ENCODE measurements at regions not wholly inside any gene's neighbourhood (a gene's known extent, or its start where the extent isn't known, plus 50 kb on each side); places are given as distances from the start of the nearest gene placed in this dataset.
"Not testable (repeated sequence)": the region's sequence is repeated elsewhere in the genome, so short reads cannot be mapped to it uniquely, and the experiment has no call there.

DNA sequence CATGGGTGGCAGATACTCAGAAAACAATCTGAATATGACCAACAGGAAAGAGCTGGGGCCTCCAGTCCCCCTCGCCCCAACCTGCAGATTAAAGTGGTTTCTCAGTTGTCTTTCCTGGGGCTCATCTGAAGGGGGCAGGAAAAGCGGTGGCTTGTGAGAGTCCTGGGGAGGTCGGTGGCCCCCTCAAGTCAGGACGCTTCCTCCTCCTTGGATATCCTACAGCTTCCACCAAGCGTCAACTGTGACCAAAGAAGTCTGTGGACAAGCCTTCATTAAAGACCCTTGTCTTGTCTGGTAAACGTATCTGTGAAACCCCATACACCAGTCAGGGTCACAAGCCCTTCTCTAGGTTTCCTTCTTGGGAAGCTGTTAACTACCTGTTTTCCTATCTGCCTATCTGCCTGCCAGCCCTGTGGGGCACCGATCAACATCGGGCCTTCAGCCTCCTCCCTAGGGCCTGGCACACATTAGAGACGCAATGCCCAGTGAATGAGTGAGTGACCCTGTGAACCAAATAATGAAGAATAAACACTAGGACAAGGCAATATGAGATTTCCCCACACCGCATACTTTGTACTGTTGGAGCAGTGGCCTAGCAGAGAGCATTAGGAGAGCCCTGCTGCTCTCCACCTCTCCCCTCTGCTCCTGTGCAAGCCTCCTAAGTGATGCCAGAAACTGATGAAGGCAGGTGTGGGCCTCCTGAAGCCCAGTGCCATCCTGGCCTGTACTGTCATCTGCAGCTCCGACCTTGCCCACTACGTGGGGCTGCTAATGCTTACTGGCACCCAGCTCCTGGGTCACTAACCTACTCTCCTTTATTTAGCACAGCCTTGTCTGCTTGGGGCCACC, 1317.8 kb downstream of the UQCRFS1 start:
- DNase-seq, result no peak

- DNase-seq, result no peak
These were observed 1320.5 kb downstream of the UQCRFS1 start for GRCh38 chr19:27892500-27892899.

- DNase-seq, result no peak
These were observed 1321.5 kb downstream of the UQCRFS1 start for GRCh38 chr19:27891411-27891810.

DNA sequence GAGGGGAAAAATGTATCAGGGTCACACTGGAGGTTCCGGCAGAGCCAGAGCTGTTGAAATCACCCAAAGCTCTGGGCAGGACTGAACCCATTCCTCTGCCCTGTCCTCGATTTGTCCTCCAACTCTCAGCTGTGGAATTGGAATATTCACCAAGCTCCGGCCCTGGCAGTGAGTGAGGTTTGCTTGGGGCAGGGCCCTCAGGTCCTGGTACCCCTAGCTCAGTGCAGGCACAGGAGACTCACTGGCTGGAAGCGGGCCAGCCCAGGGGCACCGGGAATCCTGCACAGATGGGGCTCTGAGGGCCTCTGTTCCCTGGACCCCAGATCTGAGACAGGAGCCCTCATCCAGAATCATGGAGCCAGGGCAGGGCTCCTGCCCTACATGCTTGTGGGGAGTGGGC, 1322.3 kb downstream of the UQCRFS1 start:
- no peak for DNase-seq

DNA sequence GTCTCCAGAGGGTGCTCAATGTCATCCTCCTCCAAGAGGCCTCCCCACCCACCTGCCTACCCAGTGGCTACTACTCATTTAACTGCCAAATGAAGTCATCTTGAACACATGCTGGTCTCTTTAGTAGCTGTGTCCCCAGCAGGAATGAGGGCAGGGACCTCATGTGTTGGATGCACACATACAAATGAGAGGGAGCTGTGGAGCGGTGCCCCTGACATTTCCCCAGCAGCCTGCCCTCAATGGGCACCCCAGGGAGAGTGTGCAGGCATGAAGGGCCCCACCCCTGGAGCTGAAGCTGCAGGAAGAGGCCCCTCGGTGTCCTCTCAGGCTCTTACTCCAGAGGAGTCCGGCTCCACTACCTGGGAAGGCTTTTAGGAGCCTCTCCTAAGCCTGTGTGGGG, 1322.7 kb downstream of the UQCRFS1 start:
- DNase-seq, result no peak

GRCh38 chr19:27889156-27889555, 1323.8 kb downstream of the UQCRFS1 start:
- DNase-seq, result no peak

DNA sequence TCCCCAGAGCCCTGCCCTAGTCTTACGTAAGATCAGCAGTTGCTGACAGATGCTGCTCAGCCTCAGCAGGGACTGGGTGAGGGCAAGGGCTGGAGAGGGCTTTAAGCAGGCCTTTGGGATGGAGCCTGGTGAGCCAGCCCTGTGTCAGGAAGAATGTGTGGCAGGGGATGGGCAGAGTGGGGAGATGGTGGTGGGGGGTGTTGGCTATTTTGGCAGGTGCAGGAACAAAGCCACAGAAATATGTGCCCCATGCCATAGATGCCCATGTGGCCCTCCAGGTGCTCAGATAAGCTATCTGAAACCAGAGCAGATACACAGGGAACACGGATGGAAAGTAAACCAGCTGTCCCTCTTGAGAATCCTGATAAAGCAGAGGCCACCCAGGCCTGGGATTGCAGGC, 1325.0 kb downstream of the UQCRFS1 start:
- DNase-seq, result no peak

- no peak for DNase-seq
These were observed 1327.6 kb downstream of the UQCRFS1 start for GRCh38 chr19:27885359-27885758.

DNA sequence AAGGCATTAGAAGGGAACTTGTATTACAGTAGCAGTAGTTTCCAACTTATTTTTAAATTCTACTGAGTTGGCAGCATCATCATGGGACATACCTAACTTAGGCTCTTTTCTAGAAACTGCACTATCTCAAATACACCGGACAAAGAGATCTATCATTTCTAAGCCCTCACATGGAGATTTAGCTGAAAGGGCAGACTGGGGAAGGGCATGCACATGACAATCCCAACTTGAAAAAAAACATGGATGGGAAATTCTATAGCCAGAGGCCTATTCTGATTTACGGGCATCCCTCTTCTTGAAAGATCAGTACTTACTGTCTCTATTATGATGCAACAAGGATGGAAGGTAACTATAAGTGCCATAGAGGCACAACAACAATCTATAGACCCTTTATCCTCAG, 1328.6 kb downstream of the UQCRFS1 start:
- DNase-seq, result no peak

- no peak for DNase-seq
These were observed 1331.7 kb downstream of the UQCRFS1 start for GRCh38 chr19:27881213-27881612.

- no peak for DNase-seq
These were observed 1335.9 kb downstream of the UQCRFS1 start for GRCh38 chr19:27876976-27877512.

DNA sequence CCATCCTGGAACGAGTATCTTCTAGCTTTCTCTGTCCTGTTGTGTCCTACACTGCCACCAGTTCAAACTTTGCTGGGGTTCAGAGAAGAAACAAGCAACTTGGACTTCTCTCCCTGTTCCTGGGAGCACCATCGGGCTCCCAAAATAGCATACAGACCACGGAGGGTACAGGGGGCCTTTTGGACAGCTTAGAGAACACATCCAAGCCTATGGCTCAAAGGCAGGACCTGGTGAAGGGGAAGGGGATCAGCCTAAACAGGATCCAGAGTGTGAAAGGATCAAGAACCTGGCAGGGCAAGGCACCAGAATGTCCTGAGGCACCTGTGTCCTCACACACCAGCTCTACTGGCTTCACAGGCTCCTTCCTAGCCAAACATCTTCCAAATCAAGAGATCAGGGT, 1336.5 kb downstream of the UQCRFS1 start:
- no peak for DNase-seq

- no peak for DNase-seq
These were observed 1340.6 kb downstream of the UQCRFS1 start for GRCh38 chr19:27872370-27872769.

DNA sequence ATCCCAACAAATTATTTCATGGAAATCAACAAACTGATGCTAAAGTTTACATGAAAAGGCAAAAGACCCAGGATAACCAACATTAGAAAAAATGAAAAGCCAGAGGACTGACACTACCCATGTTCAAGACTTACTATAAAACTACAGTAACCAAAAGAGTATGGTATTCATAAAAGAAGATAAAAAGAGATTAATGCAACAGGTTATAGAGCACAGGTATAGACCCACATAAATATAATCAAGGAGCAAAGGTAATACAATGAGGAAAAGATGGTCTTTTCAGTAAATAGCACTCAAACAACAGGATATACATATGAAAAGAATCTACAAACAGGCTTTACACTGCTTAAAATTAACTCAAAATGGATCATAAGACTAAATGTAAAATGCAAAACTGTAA, 1342.7 kb downstream of the UQCRFS1 start:
- DNase-seq, result no peak

GRCh38 chr19:27868007-27868406, 1344.9 kb downstream of the UQCRFS1 start:
- no peak for DNase-seq

DNA sequence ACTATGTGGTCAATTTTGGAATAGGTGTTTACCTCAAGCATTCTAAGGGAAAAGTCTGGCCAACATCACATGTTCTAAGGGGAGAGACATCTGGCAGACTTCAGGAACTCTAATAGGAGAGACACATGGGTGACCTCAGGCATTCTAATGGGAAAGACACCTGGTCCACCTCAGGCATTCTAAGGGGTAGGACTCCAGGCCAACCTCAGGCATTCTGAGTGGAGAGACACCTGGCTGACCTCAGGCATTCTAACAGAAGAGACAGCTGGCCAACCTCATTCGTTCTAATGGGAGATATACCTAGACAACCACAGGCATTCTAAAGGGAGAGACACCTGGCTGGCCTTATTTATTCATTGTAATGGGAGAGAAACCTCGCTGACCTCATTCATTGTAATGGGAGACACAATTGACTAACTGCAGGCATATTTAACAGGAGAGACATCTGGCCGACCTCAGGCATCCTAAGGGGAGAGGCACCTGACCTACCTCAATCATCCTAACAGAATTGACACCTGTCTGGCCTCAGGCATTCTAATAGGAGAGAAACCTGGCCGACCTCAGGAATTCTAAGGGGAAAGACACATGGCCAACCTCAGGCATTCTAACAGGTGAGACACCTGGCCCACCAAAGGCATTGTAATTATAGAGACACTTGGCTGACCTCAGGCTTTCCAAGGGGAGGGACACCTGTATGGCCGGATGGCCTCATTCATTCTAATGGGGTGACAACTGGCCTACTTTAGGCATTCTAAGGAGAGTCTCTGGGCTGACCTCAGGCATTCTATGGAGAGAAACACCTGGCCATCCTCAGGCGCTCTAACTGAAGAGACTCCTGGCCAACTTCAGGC, 1346.8 kb downstream of the UQCRFS1 start:
- no peak for DNase-seq

DNA sequence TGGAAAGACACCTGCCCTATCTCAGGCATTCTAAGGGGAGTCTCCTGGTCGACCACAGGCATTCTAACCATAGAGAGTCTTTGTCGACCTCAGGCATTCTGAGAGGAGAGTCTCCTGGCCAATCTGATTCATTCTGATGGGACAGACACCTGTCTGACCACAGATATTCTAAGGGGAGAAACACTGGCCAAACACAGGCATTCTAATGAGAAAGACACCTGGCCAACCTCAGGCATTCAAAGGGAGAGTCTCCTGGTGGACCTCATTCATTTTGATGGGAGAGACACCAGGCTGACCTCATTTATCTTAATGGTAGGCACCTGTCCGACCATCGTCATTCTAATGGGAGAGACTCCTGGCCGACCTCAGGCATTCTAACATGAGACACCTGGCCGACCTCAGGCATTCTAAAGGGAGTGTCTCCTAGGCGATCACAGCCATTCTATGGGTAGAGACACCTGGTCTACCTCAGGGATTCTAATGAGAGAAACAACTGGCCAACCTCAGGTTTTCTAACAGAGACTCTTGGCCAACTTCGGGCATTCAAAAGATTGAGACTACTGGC, 1351.5 kb downstream of the UQCRFS1 start:
- DNase-seq, result no peak

DNA sequence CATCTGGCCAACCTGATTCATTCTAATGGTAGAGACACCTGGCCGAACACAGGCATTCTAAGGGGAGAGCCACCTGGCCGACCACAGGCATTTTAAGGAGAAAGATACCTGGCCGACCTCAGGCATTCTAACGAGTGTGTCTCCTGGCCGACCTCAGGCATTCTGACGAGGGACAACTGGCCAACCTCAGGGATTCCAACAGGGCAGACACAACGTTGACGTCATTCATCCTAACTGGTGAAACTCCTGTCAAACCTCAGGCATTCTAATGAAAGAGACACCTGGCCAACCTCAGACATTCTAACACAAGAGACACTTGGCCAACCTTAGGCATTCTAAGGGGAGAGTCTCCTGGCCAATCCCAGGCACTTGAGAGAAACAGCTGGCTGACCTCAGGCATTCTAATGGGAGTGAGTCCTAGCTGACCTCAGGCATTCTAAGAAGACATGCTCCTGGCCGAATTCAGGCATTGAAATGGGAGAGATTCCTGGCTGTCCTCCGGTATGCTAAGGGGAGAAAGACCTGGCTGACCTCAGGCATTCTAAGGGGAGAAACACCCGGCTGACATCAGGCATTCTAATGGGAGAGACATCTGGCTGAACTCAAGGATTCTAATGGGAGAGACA, 1352.5 kb downstream of the UQCRFS1 start:
- no peak for DNase-seq

- no peak for DNase-seq
These were observed 1353.3 kb downstream of the UQCRFS1 start for GRCh38 chr19:27859689-27860088.

DNA sequence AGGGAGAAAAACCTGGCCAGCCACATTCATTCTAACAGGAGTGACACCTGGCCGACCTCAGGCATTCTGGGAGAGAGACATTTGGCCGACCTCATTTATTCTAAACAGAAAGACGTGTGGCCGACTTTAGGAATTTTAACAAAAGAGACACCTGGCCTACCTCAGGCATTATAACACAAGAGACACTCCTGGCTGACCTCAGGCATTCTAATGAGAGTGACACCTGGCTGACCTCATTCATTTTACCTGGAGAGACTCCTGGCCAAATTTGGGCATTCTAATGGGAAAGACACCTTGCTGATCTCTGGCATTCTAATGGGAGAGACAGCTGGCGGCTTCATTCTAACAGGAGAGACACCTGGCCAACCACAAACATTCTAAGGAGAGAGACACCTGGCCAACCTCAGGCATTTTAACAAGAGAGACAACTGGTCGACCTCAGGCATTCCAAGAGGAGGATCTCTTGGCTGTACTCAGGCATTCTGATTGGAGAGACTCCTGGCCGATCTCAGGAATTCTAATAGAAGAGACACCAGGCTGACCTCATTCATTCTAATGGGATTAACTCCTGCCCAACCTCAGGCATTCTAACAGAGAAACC, 1353.9 kb downstream of the UQCRFS1 start:
- no peak for DNase-seq

- DNase-seq, result not testable (repeated sequence)
These were observed 1360.0 kb downstream of the UQCRFS1 start for GRCh38 chr19:27852931-27853330.

DNA sequence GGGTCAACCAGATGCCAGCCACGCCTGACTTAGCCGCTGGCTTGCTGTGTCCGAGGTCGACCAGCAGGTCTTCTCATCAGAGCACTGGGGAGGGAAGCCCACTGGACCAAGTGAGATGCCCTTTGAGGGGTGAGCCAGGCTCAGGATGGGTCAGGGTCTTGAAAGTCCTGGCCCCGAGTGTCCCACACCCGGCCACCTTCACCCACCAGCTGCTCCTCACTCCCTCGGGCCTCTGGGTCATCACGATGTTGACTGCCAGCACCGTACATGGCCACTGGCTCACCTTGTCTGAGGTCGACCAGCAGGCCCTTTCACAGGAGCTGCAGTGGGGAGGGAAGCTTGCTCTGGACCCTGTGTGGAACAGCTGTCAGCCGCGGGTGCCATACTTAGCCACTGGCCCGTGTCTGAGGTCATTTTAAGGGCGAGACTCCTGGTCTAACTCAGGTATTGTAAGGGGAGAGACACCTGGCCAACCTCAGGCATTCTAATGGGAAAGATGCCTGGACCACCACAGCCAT, 1361.3 kb downstream of the UQCRFS1 start:
- DNase-seq, result no peak

All from NCI-H2081 treated with DMSO at 0.1 percent for 48 hours (cell line).